HG03342 (cell line): ENCODE measurements at regions not wholly inside any gene's neighbourhood (a gene's known extent, or its start where the extent isn't known, plus 50 kb on each side); places are given as distances from the start of the nearest gene placed in this dataset.

Experiments
- ATAC-seq: cut with Tn5 transposase; IDR thresholded peaks from one replicate; pipeline ENCODE4 v1.9.1; 2021; ENCODE audit warnings: mild to moderate bottlenecking, moderate library complexity; ENCODE audit not compliant: unreplicated experiment

DNA sequence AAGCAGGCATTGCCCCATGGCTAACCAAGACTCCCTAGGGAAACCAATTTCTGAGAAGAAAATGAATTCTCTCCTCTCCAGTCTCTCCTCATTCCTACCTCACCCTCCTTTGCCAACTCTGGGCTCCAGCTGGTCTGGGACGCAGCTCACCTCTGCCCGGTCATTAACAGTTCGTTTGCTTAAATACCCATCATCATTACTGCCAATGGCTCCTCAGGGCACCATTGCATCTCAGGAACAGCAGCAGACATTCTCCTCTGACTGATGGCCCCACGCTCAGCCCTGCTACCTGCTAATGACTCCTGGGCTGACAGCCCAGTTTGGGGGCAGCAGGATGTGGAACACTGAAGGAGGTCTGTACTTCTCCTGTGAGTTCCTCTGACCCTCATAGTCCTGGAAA is 462.0 kb downstream of the INSC start:
- no peak for ATAC-seq

DNA sequence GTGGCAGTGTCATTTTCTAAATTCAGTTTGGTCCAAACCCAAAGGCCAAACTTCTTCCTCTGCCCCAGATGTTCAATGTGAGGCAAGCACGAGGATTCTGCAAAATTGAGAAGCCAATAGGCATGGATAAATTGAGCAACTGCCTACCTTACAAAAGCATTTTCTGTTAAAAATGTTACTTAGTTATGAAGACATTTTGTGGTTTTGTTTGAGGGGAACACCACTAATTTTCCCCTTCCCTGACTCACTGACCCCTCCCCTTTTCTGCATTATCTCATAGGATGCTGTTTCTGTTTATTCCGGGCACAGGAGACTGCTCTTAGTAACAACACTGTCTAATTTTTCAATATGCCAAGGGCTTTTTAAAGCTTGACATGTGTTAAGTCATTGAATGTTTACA is 462.8 kb downstream of the INSC start:
- ATAC-seq: no peak

DNA sequence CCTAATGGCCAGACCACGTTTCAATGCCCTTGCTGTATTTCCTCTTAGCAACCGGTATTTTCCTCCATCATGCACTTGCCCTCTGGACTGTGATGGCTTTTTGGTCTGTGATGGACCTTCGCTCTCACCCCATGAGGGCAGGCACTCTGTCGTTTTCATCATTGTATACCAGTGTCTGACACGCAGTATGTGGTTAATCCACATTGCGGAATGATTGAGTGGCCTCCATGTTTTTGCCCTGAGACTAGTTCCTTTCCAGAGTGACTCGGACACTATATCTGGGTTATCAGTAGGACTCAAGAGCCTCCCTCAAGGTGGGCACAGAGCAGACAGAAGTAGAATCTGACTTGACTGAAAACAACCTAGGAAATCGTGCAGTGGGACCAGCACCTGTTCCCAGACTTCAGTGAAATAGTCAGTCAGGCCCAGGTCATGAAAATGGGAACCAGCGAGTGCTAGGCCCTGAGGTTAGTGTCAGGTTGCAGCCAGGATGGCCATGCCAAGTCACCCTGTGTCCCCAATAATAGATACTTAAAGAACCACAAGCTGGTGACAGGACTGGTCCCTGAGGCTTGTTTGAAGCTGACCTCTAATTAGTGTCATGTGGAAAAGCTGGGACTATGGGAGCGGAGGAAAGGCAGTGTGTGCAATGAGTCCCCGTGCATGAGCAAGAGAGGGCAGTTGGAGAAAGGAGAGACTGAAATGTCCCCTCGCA is 464.7 kb downstream of the INSC start:
- no peak for ATAC-seq

DNA sequence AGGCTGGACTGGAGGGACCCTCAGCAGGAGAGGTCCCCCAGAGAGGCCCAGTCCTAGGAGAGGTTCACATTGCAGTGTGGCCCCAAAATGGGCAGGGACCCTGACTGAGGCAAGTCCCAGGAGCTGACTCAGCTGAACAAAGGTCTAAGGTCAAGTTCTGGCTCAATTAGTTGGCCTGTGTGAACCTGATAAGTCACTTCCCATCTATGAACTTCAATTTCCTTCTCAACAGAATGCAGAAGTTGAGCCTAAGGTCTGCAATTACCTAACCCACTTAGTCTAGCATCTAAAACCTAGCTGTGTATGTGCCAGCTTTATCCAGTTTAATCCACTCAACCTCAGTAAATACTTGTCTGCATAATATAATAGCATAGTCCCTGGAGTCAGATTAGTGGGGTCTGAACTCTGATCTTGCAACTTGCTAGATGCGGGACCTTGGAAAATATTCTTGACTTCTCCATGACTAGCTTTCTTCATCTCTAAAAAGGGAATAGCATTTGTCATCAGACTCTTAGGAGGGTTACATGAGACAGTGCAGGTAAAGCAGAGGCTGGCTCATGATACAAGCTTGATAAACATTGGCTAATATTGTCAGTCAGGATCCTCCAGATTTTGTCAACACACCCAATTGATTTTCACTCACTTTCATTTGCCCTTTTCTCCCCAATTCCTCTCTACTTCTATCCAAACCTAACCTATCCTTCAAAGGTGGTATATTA is 465.5 kb downstream of the INSC start:
- no peak for ATAC-seq

GRCh38 chr11:15580775-15581095 is 466.0 kb downstream of the INSC start:
- no peak for ATAC-seq

DNA sequence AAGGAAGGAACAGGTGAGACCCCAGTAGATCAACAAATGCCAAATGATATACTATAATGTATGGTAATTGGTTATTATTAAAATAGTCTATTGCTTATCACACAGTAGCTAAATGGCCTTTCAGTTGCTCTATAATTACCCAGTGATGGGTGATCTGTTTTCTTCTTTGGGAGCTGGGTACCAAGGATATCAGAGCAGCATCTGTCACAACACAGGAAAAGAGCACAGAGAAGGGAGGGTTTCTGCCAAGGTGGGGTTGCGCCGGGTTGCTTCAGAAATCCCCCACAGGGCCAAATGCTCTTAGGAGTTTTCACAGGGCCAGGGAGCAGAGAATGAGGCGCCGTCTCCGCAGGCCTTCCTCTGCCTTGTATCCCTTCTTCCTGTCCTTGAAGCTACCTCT is 469.4 kb downstream of the INSC start:
- ATAC-seq: no peak

DNA sequence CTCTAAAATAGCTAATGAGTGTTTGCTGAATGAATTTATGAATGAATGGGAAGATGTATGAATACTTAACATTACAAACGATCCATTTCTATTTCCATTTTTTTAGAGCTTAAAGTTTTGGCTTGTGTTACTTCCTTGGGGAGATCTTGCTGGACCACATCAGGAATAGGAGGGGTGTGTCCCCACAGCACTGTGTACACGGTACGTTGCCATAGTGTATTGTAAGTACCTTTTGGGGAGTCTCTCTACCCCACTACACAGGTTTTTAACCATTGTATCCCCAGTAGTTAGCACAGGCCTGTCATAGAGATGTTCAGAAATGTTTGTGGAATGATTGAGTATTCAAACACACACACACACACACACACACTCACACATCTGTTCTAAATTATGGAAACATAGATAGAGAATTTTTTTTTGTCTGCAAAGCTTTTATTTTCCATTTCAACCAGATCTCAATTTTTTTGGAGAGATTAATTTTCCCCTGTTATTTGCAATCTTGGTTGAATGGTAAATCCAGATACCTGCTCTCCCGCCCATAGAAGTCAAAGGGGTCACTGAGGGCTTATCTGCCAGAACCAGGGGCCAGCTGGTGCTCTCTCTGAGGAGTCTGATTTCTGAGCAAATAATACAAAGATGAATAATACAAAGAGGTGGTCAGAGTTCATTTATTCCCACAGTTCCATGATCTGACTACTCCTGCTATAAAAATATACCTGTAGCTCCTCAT is 471.0 kb downstream of the INSC start:
- ATAC-seq: no peak

DNA sequence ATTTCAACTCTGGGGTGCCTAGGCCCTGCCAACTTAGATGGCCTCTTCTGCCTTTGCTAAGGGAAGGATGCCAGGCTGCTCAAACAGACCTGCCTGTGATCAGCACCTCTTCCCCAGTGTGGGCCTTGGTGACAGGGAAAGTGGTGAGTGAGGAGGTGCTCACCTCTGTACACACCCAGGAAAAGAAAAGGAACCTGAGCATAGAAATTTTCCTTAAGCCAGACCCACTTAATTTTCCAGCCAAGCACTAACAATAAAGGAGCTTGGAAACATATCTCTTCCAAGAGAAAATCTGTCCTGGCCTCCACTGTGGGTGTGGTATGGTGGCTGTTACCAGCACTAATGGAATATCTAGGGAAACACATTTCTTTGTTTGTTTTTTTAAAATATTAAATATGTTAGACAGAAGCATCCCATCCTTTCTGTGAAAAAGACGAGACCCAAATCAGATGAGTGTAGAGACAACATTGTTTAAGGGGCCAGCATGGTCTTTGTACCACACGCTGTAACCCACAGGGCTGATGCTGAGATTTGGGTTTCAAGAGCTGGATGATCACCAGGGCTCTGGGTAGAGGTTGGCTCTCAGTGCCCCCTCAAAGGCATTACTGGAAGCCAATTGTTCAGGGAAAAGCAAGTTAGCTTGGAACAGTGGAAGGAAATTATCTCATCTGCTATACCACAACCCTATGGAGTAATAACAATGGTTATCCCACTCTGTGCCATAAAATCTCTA is 472.2 kb downstream of the INSC start:
- no peak for ATAC-seq

DNA sequence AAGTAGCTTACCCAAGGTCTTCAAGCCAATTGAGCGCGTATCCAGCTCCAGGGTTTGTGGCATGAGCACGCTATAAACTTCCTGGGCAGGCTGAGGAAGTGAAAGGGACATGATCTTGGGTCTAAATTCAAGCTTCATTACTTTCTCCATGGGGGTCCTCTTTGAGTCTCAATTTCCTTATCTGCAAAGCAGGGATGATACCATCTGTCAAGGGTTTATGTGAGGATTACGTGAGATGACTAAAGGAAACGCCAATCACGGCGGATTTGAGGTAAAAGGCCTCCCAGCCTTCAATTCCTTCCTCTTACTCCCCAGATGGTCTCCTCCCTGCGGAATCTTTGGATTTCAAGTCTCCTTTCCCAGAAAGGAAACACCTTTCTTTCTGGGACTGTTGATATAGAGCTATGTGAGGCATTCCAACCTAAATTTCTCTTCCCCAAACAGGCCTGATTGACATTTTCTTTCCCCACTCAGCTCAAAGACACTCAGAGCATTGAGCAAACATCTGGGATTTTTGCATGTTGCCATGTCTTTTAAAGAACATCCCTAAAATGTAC is 474.4 kb downstream of the INSC start:
- ATAC-seq: no peak

DNA sequence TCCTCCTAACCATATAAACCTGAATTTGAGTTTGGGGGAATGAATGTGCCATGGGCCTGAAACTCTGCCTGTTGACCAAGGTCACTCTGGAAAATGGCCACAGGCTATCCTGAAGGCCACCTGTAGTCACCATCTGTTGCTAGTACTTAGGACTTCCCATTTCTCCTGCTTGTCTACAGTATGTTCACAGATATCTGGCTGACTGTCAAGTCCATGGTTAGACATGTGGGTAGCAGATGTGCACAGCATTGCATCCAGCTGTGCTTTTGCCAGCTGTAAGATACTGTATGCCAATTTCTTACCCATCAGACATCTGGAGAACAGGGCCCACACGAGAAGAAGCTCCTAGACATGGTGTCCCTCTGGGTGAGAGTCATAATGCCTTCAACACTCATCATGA is 475.4 kb downstream of the INSC start:
- ATAC-seq: no peak

DNA sequence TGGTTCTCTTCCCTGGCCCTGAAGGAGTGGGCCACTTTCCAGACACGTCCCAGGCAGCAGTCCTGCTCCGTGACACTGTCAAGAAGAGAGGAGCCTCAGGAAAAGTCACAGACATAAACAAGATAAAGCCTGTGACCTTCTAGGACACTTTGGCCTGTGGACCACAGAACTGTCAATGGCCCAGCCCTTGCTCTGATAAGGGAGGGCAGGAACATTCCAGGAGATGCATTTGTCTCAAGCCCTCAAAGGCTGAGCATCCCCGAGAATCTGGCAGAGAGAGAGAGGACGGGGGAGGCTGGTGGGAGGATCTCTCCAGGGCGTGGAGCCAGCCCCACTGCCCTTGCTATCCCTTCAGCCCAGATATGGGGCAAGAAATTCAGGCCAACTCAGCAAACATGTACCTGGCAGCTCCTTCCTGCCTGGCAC is 476.4 kb downstream of the INSC start:
- ATAC-seq: no peak

DNA sequence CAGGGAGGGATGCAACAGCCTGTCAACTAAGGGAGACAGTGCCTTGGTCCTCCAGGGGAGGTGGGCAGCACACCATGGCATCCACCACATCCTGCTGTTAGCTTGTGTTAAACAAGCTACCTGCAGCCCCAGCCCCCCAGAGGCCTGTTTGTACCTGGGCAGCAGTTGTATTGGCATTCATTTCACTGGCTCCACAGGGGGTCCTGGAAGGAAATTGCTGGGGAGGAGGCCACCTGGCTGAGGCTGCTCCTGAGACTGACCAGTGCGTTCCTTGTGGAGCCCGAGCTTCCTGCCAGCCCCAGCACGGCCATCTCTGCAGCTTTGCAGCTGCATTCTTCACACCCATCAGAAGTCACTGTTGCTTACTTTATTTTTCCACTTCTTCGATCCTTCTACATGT is 479.9 kb downstream of the INSC start:
- ATAC-seq: no peak

DNA sequence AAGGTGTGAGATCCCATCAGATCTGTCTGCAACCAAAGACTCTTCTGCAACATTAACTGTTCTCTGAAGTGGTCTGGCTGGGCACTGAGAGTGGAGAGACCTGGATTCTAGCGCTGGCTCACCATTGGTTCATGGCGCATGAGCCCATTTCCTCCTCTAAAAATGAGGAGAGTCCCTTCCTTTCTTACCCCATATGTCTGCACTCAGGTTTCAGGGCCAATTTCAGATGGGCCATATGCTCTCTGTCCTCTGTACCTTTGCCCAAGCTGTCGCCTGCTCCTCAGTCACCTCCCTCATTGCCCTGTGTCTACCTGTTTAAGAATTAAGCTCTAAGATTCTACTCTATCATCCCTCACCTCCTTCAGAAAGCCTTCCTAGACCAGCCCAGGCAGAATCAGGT is 484.7 kb downstream of the INSC start:
- ATAC-seq: no peak

GRCh38 chr11:15602047-15602446 is 487.3 kb downstream of the INSC start:
- ATAC-seq: no peak

GRCh38 chr11:15602785-15603567 is 488.3 kb downstream of the INSC start:
- ATAC-seq: no peak

DNA sequence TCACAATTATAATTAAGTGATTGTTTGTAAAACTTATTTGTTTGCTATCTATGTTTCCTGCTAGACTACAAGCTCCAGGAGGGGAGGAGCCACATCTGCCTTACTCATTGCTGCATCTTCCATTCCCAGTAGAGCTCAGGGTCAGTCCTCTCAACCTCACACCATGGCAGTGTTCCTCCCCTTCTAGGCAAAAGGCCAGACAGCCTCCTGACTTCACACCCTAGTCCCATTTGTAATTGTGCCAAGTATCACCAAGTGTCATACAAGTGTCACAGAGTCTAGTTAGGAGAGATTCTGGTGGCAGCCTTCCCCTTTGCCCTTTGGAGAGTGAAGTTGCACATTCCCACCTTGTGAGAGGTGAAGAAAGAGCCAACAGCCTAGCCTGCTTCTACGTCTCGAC is 490.4 kb downstream of the INSC start:
- ATAC-seq: no peak

DNA sequence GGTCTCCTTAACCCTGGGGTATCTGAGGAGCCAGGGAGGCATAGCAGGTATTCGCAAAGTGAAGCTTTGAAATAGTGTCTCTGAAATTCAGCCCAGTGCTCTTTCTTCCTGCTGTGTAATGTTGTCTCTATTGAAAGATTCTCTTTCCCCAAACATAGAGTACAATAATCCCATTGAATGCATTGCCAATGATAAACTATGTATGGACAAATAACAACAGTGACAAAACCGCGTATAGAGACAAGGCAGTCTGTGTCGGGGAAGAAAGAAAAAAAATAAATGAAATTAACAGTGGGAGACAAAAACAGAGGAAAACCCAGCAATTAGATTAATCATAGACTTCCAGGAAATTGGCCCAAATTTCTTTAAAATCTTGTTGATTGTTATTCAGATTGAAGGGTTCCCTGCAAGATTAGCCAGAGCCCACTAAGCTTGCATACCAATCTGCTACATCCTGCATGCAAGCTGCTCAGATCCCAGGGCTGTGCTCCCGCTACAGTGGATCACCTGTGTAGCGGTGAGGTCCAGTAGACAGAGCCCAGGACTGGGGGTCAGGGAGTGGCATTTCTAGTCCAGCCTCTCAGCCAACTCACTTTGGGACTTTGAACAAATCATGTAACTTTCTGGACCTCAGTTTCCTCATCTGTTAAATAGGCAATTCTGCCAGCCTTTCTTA is 492.8 kb downstream of the INSC start:
- ATAC-seq: no peak

DNA sequence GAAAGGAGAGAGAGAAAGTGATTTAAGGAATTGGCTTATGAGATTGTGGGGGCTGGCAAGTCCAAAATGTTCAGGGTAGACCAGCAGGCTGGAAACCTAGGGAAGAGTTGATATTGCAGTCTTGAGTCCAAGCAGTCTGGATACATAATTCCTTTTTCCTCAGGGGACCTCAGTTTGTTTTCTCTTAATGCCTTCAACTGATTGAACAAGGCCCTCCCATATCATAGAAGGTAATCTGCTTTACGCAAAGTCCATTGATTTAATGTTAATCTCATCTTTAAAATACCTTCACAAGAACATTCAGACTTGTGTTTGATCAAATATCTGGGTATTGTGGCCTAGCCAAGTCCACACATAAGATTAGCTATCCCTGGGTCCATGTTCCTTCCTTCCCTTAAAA is 494.7 kb downstream of the INSC start:
- ATAC-seq: no peak

- ATAC-seq: no peak
These were observed 496.2 kb downstream of the INSC start for GRCh38 chr11:15610881-15611280.

GRCh38 chr11:15613251-15613650 is 498.5 kb downstream of the INSC start:
- ATAC-seq: no peak
